ENCODE measurements at regions not wholly inside any gene's neighbourhood (a gene's known extent, or its start where the extent isn't known, plus 50 kb on each side); places are given as distances from the start of the nearest gene placed in this dataset.

DNA sequence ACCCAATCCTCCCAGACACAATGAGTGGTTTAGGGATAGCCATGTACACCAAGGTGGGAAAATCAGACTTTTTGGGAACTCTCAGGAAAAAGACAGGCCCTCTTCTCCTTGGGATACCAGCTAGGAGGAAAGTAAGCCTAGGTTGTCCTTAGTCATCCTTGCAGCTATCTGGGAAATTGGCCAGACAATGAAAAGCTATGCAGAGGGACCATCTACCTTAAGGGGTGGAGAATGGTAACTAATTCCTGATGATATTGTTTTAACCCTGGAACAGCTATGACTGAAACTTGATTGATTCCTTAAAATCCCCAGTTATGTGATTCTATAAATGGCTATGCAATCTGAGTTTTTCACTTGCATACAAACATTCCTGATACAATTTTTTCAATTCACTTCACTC, 88.9 kb upstream of the BNC2 start:
- TF ChIP-seq MXI1 (IDR thresholded peaks at IDR 0.05; ENCODE audit: borderline replicate concordance, low read depth, low read length) (no peak), SMC3 (IDR thresholded peaks at IDR 0.05; ENCODE audit: low read depth, low read length) (no peak), FOS (IDR thresholded peaks at IDR 0.05; ENCODE audit: low read depth, low read length) (no peak), POLR2A (IDR thresholded peaks at IDR 0.05; ENCODE audit: low read depth, low read length) (no peak), CEBPB (IDR thresholded peaks at IDR 0.05; ENCODE audit: low read depth, low read length) (no peak), RCOR1 (IDR thresholded peaks at IDR 0.05; ENCODE audit: insufficient replicate concordance, low read length) (no peak)
- TF ChIP-seq, protein P1, sequence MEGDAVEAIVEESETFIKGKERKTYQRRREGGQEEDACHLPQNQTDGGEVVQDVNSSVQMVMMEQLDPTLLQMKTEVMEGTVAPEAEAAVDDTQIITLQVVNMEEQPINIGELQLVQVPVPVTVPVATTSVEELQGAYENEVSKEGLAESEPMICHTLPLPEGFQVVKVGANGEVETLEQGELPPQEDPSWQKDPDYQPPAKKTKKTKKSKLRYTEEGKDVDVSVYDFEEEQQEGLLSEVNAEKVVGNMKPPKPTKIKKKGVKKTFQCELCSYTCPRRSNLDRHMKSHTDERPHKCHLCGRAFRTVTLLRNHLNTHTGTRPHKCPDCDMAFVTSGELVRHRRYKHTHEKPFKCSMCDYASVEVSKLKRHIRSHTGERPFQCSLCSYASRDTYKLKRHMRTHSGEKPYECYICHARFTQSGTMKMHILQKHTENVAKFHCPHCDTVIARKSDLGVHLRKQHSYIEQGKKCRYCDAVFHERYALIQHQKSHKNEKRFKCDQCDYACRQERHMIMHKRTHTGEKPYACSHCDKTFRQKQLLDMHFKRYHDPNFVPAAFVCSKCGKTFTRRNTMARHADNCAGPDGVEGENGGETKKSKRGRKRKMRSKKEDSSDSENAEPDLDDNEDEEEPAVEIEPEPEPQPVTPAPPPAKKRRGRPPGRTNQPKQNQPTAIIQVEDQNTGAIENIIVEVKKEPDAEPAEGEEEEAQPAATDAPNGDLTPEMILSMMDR (conservative IDR thresholded peaks at IDR 0.05; ENCODE audit: low read depth, low read length) = no peak
- TF ChIP-seq, protein P2, sequence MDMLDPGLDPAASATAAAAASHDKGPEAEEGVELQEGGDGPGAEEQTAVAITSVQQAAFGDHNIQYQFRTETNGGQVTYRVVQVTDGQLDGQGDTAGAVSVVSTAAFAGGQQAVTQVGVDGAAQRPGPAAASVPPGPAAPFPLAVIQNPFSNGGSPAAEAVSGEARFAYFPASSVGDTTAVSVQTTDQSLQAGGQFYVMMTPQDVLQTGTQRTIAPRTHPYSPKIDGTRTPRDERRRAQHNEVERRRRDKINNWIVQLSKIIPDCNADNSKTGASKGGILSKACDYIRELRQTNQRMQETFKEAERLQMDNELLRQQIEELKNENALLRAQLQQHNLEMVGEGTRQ (IDR thresholded peaks at IDR 0.05; ENCODE audit: low read depth, low read length) = no peak

Measured in IMR-90 (cell line).